ENCODE measurements at regions not wholly inside any gene's neighbourhood (a gene's known extent, or its start where the extent isn't known, plus 50 kb on each side); places are given as distances from the start of the nearest gene placed in this dataset.
"Not testable (repeated sequence)": the region's sequence is repeated elsewhere in the genome, so short reads cannot be mapped to it uniquely, and the experiment has no call there.

DNA sequence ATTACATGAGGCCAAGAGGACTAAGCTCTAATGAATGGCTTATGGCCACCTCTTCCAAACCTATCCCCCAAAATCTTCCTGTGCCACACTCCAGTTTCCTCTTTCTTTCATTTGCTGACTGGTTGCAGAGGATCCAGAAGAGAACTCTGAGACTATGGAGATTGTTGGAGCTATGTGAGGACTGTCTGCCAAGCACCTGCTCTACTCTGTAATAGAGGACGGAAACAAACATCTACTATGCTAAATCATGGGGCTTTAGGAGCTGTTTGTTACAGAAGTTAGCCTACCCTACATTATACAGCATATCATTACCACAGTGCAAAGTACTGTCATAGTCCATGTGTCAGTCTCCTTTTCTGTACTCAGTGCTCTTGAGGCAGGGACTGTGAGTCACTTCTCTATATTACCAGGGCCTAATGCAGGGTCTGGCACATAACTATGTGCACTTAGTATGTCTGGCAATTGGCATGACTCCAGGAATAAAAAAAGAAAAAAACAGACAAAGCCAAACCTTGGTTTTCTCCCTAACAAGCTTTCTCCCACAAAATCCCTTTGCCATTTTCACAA lies 95.1 kb downstream of the RPAP3 start:
- H3K27ac ChIP-seq = no peak overlapping the region
- DNase-seq (ENCODE audit: low read depth, low spot score) = no peak

DNA sequence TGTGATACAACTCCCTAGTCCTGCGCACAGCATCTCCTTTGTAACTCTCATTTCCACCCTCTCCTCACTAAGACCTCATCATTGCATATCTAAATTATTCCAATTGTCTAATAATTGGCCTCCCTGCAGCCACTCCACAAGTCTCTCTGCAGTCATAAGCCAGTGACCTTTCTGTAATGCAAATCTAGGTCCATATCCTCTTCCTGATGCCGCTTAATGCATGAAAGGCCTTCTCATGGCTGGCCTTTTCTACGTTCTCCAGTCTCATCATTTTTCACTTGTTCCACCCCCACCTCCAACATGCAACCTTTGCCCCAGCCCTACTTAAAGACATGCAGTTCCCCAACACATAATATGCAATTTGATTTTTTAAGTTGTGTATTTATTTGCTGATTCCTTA lies 96.0 kb downstream of the RPAP3 start:
- H3K27ac ChIP-seq = no peak overlapping the region
- no peak for DNase-seq (ENCODE audit: low read depth, low spot score)

DNA sequence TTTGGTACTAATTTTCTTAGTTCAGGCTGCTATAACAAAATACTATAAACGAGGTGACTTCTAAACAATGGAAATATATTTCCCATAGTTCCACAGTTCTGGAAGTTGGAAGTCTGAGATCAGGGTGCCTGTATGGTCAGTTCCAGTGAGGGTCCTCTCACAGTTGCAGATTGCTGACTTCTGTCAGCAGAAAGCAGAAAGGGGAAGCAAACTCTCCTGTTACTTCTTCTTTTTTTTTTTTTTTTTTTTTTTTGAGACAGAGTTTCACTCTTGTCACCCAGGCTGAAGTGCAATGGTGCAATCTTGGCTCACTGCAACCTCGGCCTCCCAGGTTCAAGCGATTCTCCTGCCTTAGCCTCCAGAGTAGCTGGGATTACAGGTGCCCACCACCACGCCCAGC lies 97.2 kb downstream of the RPAP3 start:
- not testable (repeated sequence) for DNase-seq (ENCODE audit: low read depth, low spot score); H3K27ac ChIP-seq

DNA sequence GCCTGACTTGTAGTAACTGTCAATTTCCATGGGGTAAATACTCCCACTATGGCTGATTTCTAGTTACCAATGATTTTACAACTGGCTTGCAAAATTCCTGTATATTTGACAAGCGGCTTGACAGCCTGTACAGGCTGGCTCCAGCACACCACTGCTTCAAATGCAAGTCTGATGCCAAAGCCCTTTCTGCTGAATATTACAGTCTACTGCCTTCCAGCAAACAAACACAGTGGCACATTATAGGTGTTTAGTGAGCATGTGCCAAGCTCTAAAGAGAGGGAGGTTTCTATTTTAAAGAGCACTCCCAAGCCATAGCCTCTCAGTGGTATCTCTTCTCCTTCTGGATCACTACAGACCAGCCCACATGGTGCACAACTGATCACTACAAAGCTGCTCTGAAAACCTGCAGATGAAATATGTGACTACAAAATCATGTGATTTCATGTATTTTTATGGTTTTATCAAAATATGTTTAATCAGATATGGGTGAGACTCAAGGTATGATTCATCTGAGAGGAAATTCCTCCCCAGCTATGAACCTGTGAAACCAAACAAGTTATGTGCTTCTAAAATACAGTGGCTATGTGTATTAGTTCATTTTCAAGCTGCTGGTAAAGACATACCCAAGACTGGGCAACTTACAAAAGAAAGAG lies 101.5 kb downstream of the RPAP3 start:
- no peak overlapping the region for H3K27ac ChIP-seq
- DNase-seq (ENCODE audit: low read depth, low spot score) = no peak

DNA sequence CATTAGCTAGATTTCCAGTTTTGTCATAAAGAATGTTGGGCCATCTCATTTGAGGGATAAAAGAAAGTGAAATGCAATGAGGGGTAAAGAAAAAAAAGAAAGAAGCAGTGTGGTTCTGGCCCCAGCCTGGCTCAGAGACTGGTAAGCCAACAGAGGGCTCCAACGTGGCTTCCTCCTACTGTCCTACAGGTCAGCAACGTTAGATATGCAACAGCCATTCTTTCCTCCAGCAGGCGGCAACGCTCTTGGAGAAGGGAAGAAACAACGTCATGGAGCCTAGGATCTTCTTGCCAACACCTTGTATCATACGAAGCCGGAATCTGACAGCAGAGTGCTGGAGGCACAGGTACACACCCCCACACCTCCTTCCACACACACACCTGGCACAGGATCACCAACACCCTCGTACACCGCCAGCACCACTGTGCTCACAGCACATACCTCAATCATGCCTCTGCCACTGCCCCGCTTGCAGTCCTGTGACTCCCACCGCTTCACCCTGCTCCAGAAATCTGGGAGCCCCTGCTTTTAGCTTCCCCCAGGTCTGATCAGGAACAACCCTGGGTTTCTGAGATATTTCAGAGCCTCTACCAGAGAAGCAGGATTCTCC lies 102.8 kb downstream of the RPAP3 start:
- DNase-seq (ENCODE audit: low read depth, low spot score) = no peak
- no peak overlapping the region for H3K27ac ChIP-seq

DNA sequence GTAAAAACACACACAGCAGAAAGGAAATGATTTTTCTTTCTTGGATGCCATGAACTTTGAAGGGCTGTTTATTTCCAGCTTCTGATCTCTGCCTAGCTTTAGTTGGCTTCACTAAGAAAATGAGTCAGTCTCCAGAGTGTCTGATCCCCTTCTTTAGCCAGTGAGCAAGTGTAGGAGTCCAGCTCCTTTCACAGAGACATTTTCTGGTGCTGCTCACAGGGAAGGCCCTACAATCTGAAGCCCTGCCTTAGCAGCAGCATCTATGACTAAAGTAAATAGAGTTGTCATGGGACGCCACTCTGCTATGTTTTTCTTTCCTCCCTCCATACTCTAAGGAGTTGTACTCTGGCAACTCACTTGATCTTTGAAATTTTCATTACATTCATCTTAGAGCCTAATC lies 103.5 kb downstream of the RPAP3 start:
- no peak overlapping the region for H3K27ac ChIP-seq
- no peak for DNase-seq (ENCODE audit: low read depth, low spot score)

DNA sequence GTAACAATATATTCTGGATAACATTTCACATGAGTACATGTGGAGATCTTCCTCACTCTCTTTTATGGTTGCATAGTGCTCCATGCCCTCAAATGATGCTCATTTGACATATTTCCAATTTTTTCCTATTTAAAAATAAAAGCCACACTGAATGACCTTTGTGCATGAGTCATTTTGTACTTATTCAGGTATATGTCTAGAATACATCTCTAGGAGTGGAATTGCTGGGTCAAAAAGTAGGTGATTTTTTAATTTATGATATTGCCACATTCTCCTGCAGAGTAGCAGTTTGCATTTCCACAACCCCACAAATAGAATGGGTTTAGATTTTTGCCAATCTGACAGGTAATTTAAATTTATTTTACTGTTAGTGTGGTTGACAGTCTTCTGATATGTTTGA lies 104.8 kb downstream of the RPAP3 start:
- H3K27ac ChIP-seq = no peak overlapping the region
- DNase-seq (ENCODE audit: low read depth, low spot score) = no peak

DNA sequence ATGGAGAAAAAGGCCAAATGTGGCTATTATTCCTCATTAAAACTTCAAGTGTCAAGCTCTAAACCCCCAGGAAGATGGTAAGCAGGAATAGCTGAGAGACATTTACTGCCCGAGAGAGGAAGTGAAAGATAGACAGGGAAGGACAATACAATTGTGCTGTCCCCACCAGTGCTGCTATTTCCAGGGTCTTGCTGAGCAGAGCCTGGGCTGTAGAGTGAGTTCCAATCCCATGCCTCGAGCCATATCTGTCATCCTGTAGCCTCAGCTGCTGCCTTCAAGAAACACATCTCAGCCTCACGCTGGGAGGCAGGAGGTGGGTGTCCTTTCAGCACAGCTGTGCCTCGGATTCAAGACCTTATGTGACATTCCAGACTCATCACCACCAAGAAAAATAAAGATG lies 114.0 kb downstream of the RPAP3 start:
- no peak overlapping the region for H3K27ac ChIP-seq
- no peak for DNase-seq (ENCODE audit: low read depth, low spot score)

DNA sequence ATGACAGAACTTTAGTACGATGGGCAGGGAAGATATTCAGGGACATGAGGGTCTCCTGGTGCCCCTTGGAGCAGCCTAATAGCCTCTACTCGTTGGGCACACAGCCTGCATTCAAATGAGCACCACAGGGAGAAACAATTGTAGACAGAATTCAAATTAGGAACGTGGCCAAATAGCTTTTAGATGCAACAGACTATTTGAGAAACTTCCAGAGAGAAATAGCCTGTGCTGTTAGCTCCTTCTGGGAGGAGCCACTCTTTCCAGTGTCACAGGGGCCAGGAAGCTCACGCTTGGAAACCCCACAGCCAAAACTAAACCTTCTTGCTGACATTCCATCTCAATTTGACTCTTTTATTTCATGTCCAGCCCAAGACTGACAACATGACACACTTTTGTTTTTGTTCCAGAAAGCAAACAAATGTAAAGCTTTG lies 114.5 kb downstream of the RPAP3 start:
- no peak overlapping the region for H3K27ac ChIP-seq
- DNase-seq (ENCODE audit: low read depth, low spot score) = no peak

DNA sequence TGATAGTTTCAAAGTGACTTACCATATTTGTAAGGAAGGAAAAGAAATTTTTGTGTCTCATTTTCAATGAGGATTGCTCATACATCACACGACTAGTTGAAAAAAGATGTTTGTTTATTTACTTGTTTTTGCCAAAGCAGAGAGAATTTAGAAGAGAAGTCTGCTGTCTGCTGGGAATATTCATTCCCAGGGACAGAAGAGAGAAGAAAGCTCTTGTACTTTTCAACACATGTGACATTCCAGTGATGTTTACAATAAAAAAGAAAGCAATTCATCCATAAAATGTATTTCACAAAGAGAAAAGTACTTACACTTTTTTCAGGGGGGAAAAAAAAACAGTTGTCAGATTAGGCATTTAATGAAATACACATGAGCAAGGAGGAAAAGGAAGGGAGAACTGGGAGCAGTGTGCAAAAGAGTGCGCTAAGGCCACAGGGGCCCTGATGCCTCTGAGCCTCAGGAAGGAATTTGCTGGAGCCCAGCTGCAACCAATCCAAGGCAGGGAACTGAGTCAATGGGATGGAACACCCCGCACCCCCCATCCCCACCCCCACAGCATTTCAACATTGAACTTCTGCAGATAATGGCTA lies 115.0 kb downstream of the RPAP3 start:
- no peak for DNase-seq (ENCODE audit: low read depth, low spot score)
- H3K27ac ChIP-seq = no peak overlapping the region

DNA sequence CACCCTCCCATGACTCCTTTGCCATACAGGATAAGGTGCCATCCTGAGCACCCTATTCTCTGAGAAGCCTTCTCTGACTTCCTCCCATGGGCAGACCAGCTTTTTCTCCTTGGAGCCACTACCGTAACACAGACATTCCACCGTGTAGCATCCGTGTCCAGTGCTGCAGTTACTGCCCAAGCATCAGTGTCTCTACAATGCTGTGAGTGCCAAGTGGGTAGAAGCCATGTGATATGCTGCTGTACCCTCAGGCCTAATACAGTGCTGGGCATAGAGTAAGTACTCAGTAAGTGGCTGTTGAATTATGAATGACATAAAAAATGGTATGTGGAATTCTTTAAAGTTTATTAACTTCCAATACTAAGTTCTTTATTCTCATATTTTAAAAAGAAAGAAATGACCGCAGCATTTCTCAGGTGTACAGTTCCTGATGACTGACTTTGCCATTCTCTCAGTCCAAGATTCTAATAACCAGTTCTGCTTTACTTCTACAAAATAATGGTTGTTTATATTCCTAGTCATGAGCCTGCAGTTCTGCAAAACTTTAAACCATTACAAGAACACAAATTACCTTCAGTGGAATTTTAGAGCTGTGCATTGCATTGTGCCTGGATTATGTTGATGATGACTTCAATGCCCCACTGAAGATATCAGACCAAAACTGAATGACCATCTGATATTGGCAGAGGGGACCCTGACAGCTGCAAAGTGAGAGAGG lies 118.7 kb downstream of the RPAP3 start:
- H3K27ac ChIP-seq = no peak overlapping the region
- no peak for DNase-seq (ENCODE audit: low read depth, low spot score)

DNA sequence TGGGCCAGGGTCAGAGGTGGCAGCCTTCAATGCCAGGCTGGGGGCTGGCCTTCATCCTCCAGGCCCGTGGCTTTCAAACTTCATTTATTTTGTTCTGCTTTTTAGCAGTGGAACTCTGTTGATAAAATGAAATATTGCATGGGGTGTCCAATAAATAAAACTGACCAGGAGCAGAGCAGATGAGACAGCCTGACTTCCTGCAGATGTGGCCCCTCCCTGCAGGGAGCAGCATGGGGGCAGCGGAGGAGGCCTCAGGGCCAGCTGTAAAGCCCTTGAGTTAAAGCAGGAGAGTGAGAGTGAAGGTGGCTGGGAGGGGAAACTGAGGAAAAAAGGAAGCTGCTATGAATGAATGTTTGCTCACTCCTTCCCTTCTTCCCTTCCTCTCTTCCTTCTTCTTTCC lies 120.3 kb downstream of the RPAP3 start:
- H3K27ac ChIP-seq = no peak overlapping the region
- no peak for DNase-seq (ENCODE audit: low read depth, low spot score)

DNA sequence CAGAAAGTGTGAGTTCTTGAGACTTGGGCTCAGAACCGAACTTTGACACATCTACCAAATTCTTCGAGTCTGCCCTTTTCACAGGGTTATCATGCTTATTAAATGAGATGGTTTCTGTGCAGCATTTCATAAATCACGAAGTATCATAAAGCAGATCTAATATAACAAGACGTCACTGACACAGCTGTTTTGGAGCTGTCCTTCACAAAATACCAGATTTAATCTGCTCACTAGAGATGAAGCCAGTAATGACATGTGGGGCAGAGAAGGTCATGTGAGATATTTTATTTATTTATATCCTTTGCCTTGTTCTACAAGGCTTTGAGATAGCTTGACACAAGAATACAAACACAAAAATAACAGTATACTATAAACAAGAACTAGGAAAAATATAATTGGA lies 127.0 kb downstream of the RPAP3 start:
- no peak overlapping the region for H3K27ac ChIP-seq
- DNase-seq (ENCODE audit: low read depth, low spot score) = no peak

DNA sequence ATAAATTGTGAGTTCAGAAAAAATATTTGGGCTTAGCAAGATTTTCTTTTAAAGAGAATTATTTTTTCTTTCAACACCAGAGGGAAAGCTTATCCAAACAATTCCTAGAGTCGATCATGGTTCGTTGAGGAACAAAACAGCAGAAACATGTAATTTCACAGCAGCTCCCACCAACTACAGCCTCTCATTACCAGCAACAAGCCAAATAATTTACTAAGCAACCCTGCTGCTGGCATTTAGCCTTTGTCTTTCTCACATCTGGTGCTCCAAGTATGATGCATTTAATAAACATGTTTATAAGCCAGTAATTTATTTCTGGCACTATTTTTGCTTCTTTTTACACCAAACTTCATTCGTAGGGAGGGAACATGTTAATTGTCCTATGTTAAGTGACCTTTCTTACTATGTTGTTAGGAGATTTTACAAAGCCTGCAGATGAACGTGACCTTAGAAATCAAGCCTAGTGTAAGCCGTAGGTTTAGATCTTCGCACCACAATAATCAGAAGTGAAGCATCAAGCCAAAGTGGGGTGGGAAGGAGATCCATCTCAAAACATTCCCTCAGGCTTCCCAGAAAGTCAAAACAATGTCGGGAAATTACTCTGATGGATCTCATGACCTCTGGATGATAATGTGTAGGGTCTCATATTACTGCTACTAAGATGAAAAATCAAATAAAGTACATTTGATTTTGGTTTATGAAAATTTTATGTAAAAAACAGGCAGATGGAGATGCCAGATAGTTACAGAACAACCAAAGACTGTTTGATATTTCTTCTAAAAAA lies 128.4 kb downstream of the RPAP3 start:
- DNase-seq (ENCODE audit: low read depth, low spot score) = no peak
- no peak overlapping the region for H3K27ac ChIP-seq

DNA sequence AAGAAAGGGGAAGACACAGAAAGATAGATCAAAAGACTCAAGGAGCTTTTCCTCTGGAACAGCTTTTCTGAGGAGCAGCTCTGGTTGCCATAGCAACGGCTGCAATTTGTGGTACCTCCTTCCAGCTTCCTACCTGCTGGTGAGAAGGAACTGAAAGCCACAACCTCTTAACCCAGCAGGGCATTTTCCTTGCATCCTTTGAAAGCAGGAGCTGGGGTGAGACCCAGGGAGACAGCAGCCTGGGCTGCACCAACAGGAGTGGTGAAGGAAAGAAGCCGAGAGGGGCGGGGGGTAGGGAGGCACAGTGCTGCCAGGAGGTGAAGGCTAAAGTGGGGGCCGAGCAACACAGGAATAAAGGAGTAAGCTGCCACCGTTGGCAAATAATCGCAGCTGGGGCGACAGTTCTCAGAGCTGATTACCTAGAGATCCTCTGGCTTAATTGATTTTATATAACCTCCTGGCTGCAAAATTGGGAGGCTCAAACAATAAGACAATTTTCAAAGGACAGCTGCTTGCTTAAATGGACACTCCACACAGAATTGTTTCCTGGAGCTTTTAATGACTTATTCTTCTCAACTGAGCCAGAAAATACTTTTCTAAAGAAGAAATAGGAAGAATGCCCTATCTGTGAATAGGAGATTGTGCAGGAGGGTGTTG lies 129.4 kb downstream of the RPAP3 start:
- H3K27ac ChIP-seq = no peak overlapping the region
- no peak for DNase-seq (ENCODE audit: low read depth, low spot score)

DNA sequence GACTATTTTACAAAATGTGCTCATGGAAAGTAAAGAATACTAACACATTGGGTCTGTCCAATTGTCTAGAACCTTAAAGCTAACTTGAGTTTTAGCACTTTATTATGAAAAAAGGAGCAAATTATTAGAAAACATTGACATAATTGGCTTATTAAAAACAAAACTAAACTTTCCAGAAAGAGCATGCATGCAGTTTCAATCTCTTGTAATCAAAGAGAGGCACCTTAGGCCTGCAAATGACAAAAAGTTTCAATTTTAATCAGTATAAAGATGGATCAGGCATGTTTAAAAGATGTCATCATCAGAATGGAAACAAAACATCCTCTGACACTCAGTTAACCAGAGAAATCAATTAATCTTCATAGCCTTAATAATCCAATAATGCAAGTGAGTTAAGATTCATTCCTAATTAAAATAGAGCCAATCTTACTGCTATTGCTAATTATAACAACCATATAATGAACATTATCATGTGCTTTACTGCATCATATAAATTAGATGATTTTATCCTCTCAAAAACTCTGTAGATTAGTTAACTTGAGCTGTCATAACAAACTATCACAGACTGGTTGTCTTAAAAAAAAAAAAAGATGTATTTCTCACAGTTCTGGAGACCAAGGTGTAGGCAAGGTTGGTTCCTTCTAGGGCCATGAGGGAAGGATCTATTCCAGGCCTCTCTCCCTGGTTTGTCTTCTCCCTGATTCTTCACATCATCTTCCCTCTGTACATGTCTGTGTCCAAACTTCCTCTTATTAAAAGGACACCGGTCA lies 131.4 kb downstream of the RPAP3 start:
- H3K27ac ChIP-seq = no peak overlapping the region
- no peak for DNase-seq (ENCODE audit: low read depth, low spot score)

DNA sequence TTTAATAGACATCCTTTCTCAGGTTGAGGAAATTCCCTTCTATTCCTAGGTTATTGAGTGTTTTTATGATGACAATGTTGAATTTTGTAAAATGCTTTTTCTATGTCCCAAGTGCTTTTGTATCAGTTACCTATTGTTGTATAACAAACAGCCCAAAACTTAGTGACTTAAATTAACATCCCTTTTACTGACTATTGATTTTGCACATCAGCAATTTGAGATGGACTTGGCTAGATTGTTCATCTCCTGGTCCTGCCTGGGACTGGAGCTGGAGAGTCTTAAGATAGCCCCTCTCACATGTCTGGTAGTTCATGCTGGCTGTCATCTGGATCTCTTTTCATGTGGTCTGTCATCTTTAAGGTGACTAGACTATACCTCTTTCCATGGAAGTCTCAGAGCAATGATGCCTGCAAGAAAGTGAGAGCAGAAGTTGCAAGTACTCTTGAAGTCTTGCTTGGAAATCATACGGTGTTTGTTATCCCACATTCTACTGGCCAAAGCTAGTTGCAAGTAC lies 132.6 kb downstream of the RPAP3 start:
- no peak for DNase-seq (ENCODE audit: low read depth, low spot score)
- no peak overlapping the region for H3K27ac ChIP-seq

DNA sequence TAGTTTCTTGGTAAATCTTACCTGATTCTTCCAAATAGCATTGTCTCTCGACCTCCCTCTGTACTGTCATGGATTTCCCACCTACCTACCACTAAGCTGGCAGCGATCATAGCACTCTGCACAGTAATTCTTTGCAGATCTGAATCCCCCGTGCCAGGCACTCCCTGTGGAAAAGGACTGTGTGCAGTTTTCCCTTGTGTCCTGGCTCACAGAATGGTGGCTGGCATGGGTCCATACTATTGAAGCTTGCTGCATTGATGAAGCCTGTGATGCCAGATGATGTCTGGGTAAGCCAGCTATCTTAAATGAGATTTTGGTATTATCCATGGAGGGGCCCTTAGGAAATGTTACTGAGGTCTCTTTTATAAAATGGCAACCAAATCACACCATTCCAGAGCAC lies 135.7 kb downstream of the RPAP3 start:
- DNase-seq (ENCODE audit: low read depth, low spot score) = no peak
- H3K27ac ChIP-seq = no peak overlapping the region

DNA sequence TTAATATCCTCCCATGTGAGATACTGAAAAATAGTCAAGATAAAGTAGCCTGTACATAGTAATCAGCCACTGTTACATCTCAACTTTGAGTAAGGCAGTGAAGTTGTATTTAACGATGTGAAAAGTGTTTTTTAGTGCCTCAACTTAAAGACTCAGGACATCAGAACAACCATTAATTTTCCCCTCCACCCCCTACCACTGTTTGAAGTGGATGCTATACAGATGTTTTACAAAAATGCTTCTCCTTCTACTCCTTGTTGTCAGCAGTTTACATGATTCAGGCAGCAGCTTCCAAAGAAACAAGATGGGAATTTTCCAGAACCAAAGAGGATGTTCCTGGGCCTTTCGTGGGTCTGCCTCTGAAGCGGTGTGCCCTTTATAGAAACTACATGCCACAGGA lies 143.6 kb downstream of the RPAP3 start:
- no peak for DNase-seq (ENCODE audit: low read depth, low spot score)
- no peak overlapping the region for H3K27ac ChIP-seq

All from epithelial cell of prostate (primary cell).